ENCODE measurements at regions not wholly inside any gene's neighbourhood (a gene's known extent, or its start where the extent isn't known, plus 50 kb on each side); places are given as distances from the start of the nearest gene placed in this dataset.

- no peaks in the 10 kb centered on the region for H3K9me2 ChIP-seq (replicated peaks; ENCODE audit: insufficient read depth, low read length)
- DNase-seq = no peak
- no peak overlapping the region for H3K4me2 ChIP-seq (ENCODE audit: low read depth, low read length, poor library complexity, severe bottlenecking)
- no peak overlapping the region for H2AFZ ChIP-seq (ENCODE audit: low read length)
- H4K20me1 ChIP-seq (ENCODE audit: insufficient read depth, low read depth, low read length) = no peaks in the 10 kb centered on the region
- H3K27me3 ChIP-seq (ENCODE audit: low read length) = no peaks in the 10 kb centered on the region
- no peak overlapping the region for H3K27ac ChIP-seq (ENCODE audit: low read length)
- no peaks in the 10 kb centered on the region for H3K4me1 ChIP-seq (ENCODE audit: low read length)
- H3K79me2 ChIP-seq (ENCODE audit: low read length) = no peaks in the 10 kb centered on the region
- no peak overlapping the region for H3K9ac ChIP-seq (ENCODE audit: low read length)
- no peak overlapping the region for H3K4me3 ChIP-seq (ENCODE audit: low read length)
- H3K36me3 ChIP-seq (ENCODE audit: insufficient read depth, low read length) = no peaks in the 10 kb centered on the region
- no peaks in the 10 kb centered on the region for H3K9me3 ChIP-seq (ENCODE audit: low read length)
These were observed 153.0 kb upstream of the SLC24A2 start for GRCh38 chr9:19941874-19942273.

- Histone ChIP-seq H3K4me3 (ENCODE audit: low read length) (no peak overlapping the region), H3K36me3 (ENCODE audit: insufficient read depth, low read length) (no peaks in the 10 kb centered on the region), H3K9ac (ENCODE audit: low read length) (no peak overlapping the region), H3K4me2 (ENCODE audit: low read depth, low read length, poor library complexity, severe bottlenecking) (no peak overlapping the region), H3K9me2 (replicated peaks; ENCODE audit: insufficient read depth, low read length) (no peaks in the 10 kb centered on the region), H4K20me1 (ENCODE audit: insufficient read depth, low read depth, low read length) (no peaks in the 10 kb centered on the region), H3K27me3 (ENCODE audit: low read length) (no peaks in the 10 kb centered on the region), H2AFZ (ENCODE audit: low read length) (no peak overlapping the region), H3K4me1 (ENCODE audit: low read length) (no peaks in the 10 kb centered on the region), H3K9me3 (ENCODE audit: low read length) (no peaks in the 10 kb centered on the region), H3K27ac (ENCODE audit: low read length) (no peak overlapping the region), H3K79me2 (ENCODE audit: low read length) (no peaks in the 10 kb centered on the region)
- no peak for DNase-seq
These were observed 152.1 kb upstream of the SLC24A2 start for GRCh38 chr9:19940811-19941535.

- Histone ChIP-seq H3K4me3 (ENCODE audit: low read length) (no peak overlapping the region), H3K9me3 (ENCODE audit: low read length) (no peaks in the 10 kb centered on the region), H3K4me1 (ENCODE audit: low read length) (no peaks in the 10 kb centered on the region), H3K4me2 (ENCODE audit: low read depth, low read length, poor library complexity, severe bottlenecking) (no peak overlapping the region), H3K27ac (ENCODE audit: low read length) (no peak overlapping the region), H4K20me1 (ENCODE audit: insufficient read depth, low read depth, low read length) (no peaks in the 10 kb centered on the region), H3K9me2 (replicated peaks; ENCODE audit: insufficient read depth, low read length) (no peaks in the 10 kb centered on the region), H3K9ac (ENCODE audit: low read length) (no peak overlapping the region), H3K79me2 (ENCODE audit: low read length) (no peaks in the 10 kb centered on the region), H3K27me3 (ENCODE audit: low read length) (no peaks in the 10 kb centered on the region), H2AFZ (ENCODE audit: low read length) (no peak overlapping the region), H3K36me3 (ENCODE audit: insufficient read depth, low read length) (no peaks in the 10 kb centered on the region)
- peak; percentile 47 for DNase-seq
These were observed 151.0 kb upstream of the SLC24A2 start for GRCh38 chr9:19939734-19940278.

GRCh38 chr9:19938990-19939733 is 150.3 kb upstream of the SLC24A2 start:
- no peaks in the 10 kb centered on the region for H3K27me3 ChIP-seq (ENCODE audit: low read length)
- H3K27ac ChIP-seq (ENCODE audit: low read length) = no peak overlapping the region
- no peaks in the 10 kb centered on the region for H3K36me3 ChIP-seq (ENCODE audit: insufficient read depth, low read length)
- no peaks in the 10 kb centered on the region for H3K79me2 ChIP-seq (ENCODE audit: low read length)
- DNase-seq = no peak
- H2AFZ ChIP-seq (ENCODE audit: low read length) = no peak overlapping the region
- H3K4me2 ChIP-seq (ENCODE audit: low read depth, low read length, poor library complexity, severe bottlenecking) = no peak overlapping the region
- H3K4me1 ChIP-seq (ENCODE audit: low read length) = no peaks in the 10 kb centered on the region
- no peaks in the 10 kb centered on the region for H3K9me2 ChIP-seq (replicated peaks; ENCODE audit: insufficient read depth, low read length)
- no peaks in the 10 kb centered on the region for H3K9me3 ChIP-seq (ENCODE audit: low read length)
- no peak overlapping the region for H3K9ac ChIP-seq (ENCODE audit: low read length)
- no peak overlapping the region for H3K4me3 ChIP-seq (ENCODE audit: low read length)
- no peaks in the 10 kb centered on the region for H4K20me1 ChIP-seq (ENCODE audit: insufficient read depth, low read depth, low read length)

GRCh38 chr9:19937121-19937520 is 148.3 kb upstream of the SLC24A2 start:
- DNase-seq = no peak
- no peaks in the 10 kb centered on the region for H3K79me2 ChIP-seq (ENCODE audit: low read length)

GRCh38 chr9:19936598-19936997 is 147.8 kb upstream of the SLC24A2 start:
- no peaks in the 10 kb centered on the region for H3K9me2 ChIP-seq (replicated peaks; ENCODE audit: insufficient read depth, low read length)
- no peak overlapping the region for H3K4me2 ChIP-seq (ENCODE audit: low read depth, low read length, poor library complexity, severe bottlenecking)
- no peak overlapping the region for H3K4me3 ChIP-seq (ENCODE audit: low read length)
- no peaks in the 10 kb centered on the region for H3K9me3 ChIP-seq (ENCODE audit: low read length)
- H3K9ac ChIP-seq (ENCODE audit: low read length) = no peak overlapping the region
- no peaks in the 10 kb centered on the region for H3K36me3 ChIP-seq (ENCODE audit: insufficient read depth, low read length)
- H3K4me1 ChIP-seq (ENCODE audit: low read length) = no peaks in the 10 kb centered on the region
- H3K79me2 ChIP-seq (ENCODE audit: low read length) = no peaks in the 10 kb centered on the region
- no peak for DNase-seq
- no peaks in the 10 kb centered on the region for H4K20me1 ChIP-seq (ENCODE audit: insufficient read depth, low read depth, low read length)
- no peak overlapping the region for H2AFZ ChIP-seq (ENCODE audit: low read length)
- no peaks in the 10 kb centered on the region for H3K27me3 ChIP-seq (ENCODE audit: low read length)
- no peak overlapping the region for H3K27ac ChIP-seq (ENCODE audit: low read length)

More at GRCh38 chr9:19937121-19937520, 148.3 kb upstream of the SLC24A2 start:
- H3K27me3 ChIP-seq (ENCODE audit: low read length) = no peaks in the 10 kb centered on the region
- no peaks in the 10 kb centered on the region for H3K36me3 ChIP-seq (ENCODE audit: insufficient read depth, low read length)
- no peaks in the 10 kb centered on the region for H3K4me1 ChIP-seq (ENCODE audit: low read length)
- no peak overlapping the region for H3K4me2 ChIP-seq (ENCODE audit: low read depth, low read length, poor library complexity, severe bottlenecking)
- no peak overlapping the region for H3K9ac ChIP-seq (ENCODE audit: low read length)
- H4K20me1 ChIP-seq (ENCODE audit: insufficient read depth, low read depth, low read length) = no peaks in the 10 kb centered on the region
- H3K9me2 ChIP-seq (replicated peaks; ENCODE audit: insufficient read depth, low read length) = no peaks in the 10 kb centered on the region
- no peak overlapping the region for H3K27ac ChIP-seq (ENCODE audit: low read length)
- no peak overlapping the region for H2AFZ ChIP-seq (ENCODE audit: low read length)
- no peak overlapping the region for H3K4me3 ChIP-seq (ENCODE audit: low read length)
- no peaks in the 10 kb centered on the region for H3K9me3 ChIP-seq (ENCODE audit: low read length)

GRCh38 chr9:19935422-19935821 is 146.6 kb upstream of the SLC24A2 start:
- Histone ChIP-seq H4K20me1 (ENCODE audit: insufficient read depth, low read depth, low read length) (no peaks in the 10 kb centered on the region), H3K9ac (ENCODE audit: low read length) (no peak overlapping the region), H3K9me2 (replicated peaks; ENCODE audit: insufficient read depth, low read length) (no peaks in the 10 kb centered on the region), H2AFZ (ENCODE audit: low read length) (no peak overlapping the region), H3K9me3 (ENCODE audit: low read length) (no peaks in the 10 kb centered on the region), H3K4me1 (ENCODE audit: low read length) (peaks cover 7% of the 10 kb centered on the region), H3K27me3 (ENCODE audit: low read length) (no peaks in the 10 kb centered on the region), H3K36me3 (ENCODE audit: insufficient read depth, low read length) (no peaks in the 10 kb centered on the region), H3K4me3 (ENCODE audit: low read length) (no peak overlapping the region), H3K4me2 (ENCODE audit: low read depth, low read length, poor library complexity, severe bottlenecking) (no peak overlapping the region), H3K27ac (ENCODE audit: low read length) (no peak overlapping the region), H3K79me2 (ENCODE audit: low read length) (no peaks in the 10 kb centered on the region)
- DNase-seq = peak; percentile 21

- no peak overlapping the region for H3K4me2 ChIP-seq (ENCODE audit: low read depth, low read length, poor library complexity, severe bottlenecking)
- H2AFZ ChIP-seq (ENCODE audit: low read length) = no peak overlapping the region
- no peak overlapping the region for H3K27ac ChIP-seq (ENCODE audit: low read length)
- H3K4me1 ChIP-seq (ENCODE audit: low read length) = peaks cover 7% of the 10 kb centered on the region
- no peaks in the 10 kb centered on the region for H3K9me2 ChIP-seq (replicated peaks; ENCODE audit: insufficient read depth, low read length)
- no peaks in the 10 kb centered on the region for H3K36me3 ChIP-seq (ENCODE audit: insufficient read depth, low read length)
- no peak for DNase-seq
- H3K9ac ChIP-seq (ENCODE audit: low read length) = no peak overlapping the region
- no peaks in the 10 kb centered on the region for H3K27me3 ChIP-seq (ENCODE audit: low read length)
- H4K20me1 ChIP-seq (ENCODE audit: insufficient read depth, low read depth, low read length) = no peaks in the 10 kb centered on the region
- H3K79me2 ChIP-seq (ENCODE audit: low read length) = no peaks in the 10 kb centered on the region
- no peak overlapping the region for H3K4me3 ChIP-seq (ENCODE audit: low read length)
- H3K9me3 ChIP-seq (ENCODE audit: low read length) = no peaks in the 10 kb centered on the region
These were observed 145.5 kb upstream of the SLC24A2 start for GRCh38 chr9:19934301-19934871.
